ENCODE measurements at regions not wholly inside any gene's neighbourhood (a gene's known extent, or its start where the extent isn't known, plus 50 kb on each side); places are given as distances from the start of the nearest gene placed in this dataset.

- no peaks in the 10 kb centered on the region for H3K27me3 ChIP-seq
- WGBS, 2 donors, result 38 to 57% methylated on average over 2 of the region's 2 CpGs
- no peaks in the 10 kb centered on the region for H3K36me3 ChIP-seq
- TF ChIP-seq POLR2AphosphoS5 (IDR thresholded peaks at IDR 0.05), result no peak
- TF ChIP-seq, protein P1, sequence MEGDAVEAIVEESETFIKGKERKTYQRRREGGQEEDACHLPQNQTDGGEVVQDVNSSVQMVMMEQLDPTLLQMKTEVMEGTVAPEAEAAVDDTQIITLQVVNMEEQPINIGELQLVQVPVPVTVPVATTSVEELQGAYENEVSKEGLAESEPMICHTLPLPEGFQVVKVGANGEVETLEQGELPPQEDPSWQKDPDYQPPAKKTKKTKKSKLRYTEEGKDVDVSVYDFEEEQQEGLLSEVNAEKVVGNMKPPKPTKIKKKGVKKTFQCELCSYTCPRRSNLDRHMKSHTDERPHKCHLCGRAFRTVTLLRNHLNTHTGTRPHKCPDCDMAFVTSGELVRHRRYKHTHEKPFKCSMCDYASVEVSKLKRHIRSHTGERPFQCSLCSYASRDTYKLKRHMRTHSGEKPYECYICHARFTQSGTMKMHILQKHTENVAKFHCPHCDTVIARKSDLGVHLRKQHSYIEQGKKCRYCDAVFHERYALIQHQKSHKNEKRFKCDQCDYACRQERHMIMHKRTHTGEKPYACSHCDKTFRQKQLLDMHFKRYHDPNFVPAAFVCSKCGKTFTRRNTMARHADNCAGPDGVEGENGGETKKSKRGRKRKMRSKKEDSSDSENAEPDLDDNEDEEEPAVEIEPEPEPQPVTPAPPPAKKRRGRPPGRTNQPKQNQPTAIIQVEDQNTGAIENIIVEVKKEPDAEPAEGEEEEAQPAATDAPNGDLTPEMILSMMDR (IDR thresholded peaks at IDR 0.05), result no peak
- TF ChIP-seq POLR2A (IDR thresholded peaks at IDR 0.05), result no peak
- no peak for TF ChIP-seq EP300 (IDR thresholded peaks at IDR 0.05)
- DNase-seq, result no peak
- ATAC-seq (ENCODE audit: low FRiP score in 2 of 2), result no peak
- H3K4me1 ChIP-seq, result no peaks in the 10 kb centered on the region
- no peak overlapping the region for H3K27ac ChIP-seq
- peaks cover 0 to 8% (median 6%) of the 10 kb centered on the region in 4 donors for H3K9me3 ChIP-seq
- no peak overlapping the region for H3K4me3 ChIP-seq
Observed at GRCh38 chr18:55884498-55884897, 296.5 kb upstream of the TCF4 start.

DNA sequence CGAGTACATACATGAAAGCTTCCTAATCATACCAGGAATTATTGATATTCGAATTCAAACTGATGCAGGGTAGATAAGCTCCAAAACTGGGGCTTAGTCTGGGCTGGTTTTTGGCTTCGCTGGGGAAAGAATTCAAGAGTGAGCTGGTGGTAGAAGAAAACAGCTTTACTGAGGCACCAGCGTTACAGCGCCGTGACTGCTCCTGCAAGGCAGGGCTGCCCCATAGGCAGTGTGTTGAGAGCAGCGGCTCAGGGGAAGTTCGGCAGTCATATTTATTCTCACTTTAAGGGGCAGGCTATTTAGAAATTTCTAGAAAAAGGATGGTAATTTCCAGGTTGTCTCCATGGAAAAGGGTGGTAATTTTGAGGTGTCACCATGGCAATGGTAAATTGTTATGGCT lies 292.6 kb upstream of the TCF4 start:
- Histone ChIP-seq H3K9me3 (no peaks in the 10 kb centered on the region), H3K27me3 (no peaks in the 10 kb centered on the region), H3K27ac (no peak overlapping the region), H3K4me3 (no peak overlapping the region), H3K4me1 (no peaks in the 10 kb centered on the region), H3K36me3 (no peaks in the 10 kb centered on the region)
- 94% methylated on average over 8 of the region's 8 CpGs for WGBS, 2 donors
- TF ChIP-seq EP300 (IDR thresholded peaks at IDR 0.05) (no peak), POLR2A (IDR thresholded peaks at IDR 0.05) (no peak), POLR2AphosphoS5 (IDR thresholded peaks at IDR 0.05) (no peak)
- TF ChIP-seq, protein P1 (IDR thresholded peaks at IDR 0.05), result no peak
- DNase-seq (peak in 1 of 2 donors; percentile 12), ATAC-seq (ENCODE audit: low FRiP score in 2 of 2) (no peak)

GRCh38 chr18:55879331-55879730 lies 291.3 kb upstream of the TCF4 start:
- ATAC-seq (ENCODE audit: low FRiP score in 2 of 2) (no peak), DNase-seq (no peak)
- Histone ChIP-seq H3K4me3 (no peak overlapping the region), H3K36me3 (no peaks in the 10 kb centered on the region), H3K9me3 (no peaks in the 10 kb centered on the region), H3K27ac (no peak overlapping the region), H3K4me1 (no peaks in the 10 kb centered on the region), H3K27me3 (no peaks in the 10 kb centered on the region)
- TF ChIP-seq POLR2A (IDR thresholded peaks at IDR 0.05) (no peak), POLR2AphosphoS5 (IDR thresholded peaks at IDR 0.05) (no peak), EP300 (IDR thresholded peaks at IDR 0.05) (no peak)
- TF ChIP-seq, protein P1 (IDR thresholded peaks at IDR 0.05), result no peak
- WGBS, 2 donors, result 82 to 84% methylated on average over 2 of the region's 2 CpGs

DNA sequence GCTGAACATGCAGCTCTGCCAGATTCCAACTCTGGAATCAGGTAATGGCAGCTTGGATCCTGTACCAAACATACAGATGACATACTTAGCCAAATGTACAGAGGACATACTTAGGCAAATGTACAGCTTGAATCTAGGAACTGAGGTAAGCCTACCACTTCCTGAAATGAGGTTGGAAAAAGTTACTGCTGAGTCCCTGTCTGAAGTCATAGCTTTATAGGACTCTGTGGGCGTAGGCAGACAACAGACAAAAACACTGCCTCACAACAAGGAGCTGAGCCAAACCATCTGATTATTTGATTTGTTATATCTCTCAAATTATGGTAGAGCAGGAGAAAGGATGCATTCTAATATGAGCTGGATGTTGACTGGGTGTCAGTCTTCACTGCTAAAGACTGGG lies 290.2 kb upstream of the TCF4 start:
- no peak overlapping the region for H3K27ac ChIP-seq
- TF ChIP-seq POLR2AphosphoS5 (IDR thresholded peaks at IDR 0.05) (no peak), EP300 (IDR thresholded peaks at IDR 0.05) (no peak), POLR2A (IDR thresholded peaks at IDR 0.05) (no peak)
- TF ChIP-seq, protein P1 (IDR thresholded peaks at IDR 0.05), result no peak
- DNase-seq (no peak), ATAC-seq (ENCODE audit: low FRiP score in 2 of 2) (peak in 1 of 2 donors; percentile 80)
- H3K36me3 ChIP-seq, result no peaks in the 10 kb centered on the region
- no peak overlapping the region for H3K4me3 ChIP-seq
- no peaks in the 10 kb centered on the region for H3K27me3 ChIP-seq
- no peaks in the 10 kb centered on the region for H3K4me1 ChIP-seq
- WGBS, 2 donors, result 64 to 75% methylated on average over 1 of the region's 1 CpG
- no peaks in the 10 kb centered on the region for H3K9me3 ChIP-seq

DNA sequence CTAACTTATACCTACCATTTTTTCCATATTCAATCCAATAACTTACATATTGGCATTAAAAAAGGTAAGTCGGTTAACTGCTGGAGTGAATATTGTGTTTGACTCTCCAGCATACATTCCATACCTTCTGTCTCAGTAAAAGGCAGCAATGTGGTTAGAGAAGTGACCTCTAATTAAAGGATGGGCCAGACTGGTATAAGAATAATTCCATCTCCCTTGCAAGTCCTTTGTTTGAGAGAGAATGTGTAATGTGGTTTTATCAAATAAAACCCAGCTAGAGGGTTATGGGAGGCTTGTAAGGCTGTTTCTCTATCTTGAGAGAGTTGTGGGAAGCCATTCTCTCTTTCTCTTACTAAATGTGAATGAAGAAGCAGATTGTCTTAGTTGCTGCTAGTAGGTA lies 289.3 kb upstream of the TCF4 start:
- no peaks in the 10 kb centered on the region for H3K4me1 ChIP-seq
- TF ChIP-seq POLR2A (IDR thresholded peaks at IDR 0.05), result no peak
- TF ChIP-seq, protein P1 (IDR thresholded peaks at IDR 0.05), result no peak
- TF ChIP-seq EP300 (IDR thresholded peaks at IDR 0.05), result no peak
- no peak for TF ChIP-seq POLR2AphosphoS5 (IDR thresholded peaks at IDR 0.05)
- DNase-seq (no peak), ATAC-seq (ENCODE audit: low FRiP score in 2 of 2) (no peak)
- H3K27ac ChIP-seq, result no peak overlapping the region
- WGBS, 2 donors, result 96 to 100% methylated on average over 1 of the region's 1 CpG
- H3K4me3 ChIP-seq, result no peak overlapping the region
- H3K27me3 ChIP-seq, result no peaks in the 10 kb centered on the region
- no peaks in the 10 kb centered on the region for H3K36me3 ChIP-seq
- no peaks in the 10 kb centered on the region for H3K9me3 ChIP-seq
